Fibroblast of peridontal ligament (primary cell): ENCODE measurements at regions not wholly inside any gene's neighbourhood (a gene's known extent, or its start where the extent isn't known, plus 50 kb on each side); places are given as distances from the start of the nearest gene placed in this dataset.
"Not testable (repeated sequence)": the region's sequence is repeated elsewhere in the genome, so short reads cannot be mapped to it uniquely, and the experiment has no call there.

Source experiments
- DNase-seq: peaks from one replicate; pipeline ENCODE4 v3.0.0-alpha.2; 2010; ENCODE audit errors: extremely low read depth

GRCh38 chr12:131213896-131214442 is 260.3 kb downstream of the ADGRD1 start:
- no peak for DNase-seq

- not testable (repeated sequence) for DNase-seq
Observed at GRCh38 chr12:131214936-131215335, 261.2 kb downstream of the ADGRD1 start.

GRCh38 chr12:131216587-131216986 is 262.9 kb downstream of the ADGRD1 start:
- DNase-seq: not testable (repeated sequence)

- no peak for DNase-seq
Observed at GRCh38 chr12:131217024-131217586, 263.4 kb downstream of the ADGRD1 start.

- no peak for DNase-seq
Observed at GRCh38 chr12:131218026-131218922, 264.6 kb downstream of the ADGRD1 start.

GRCh38 chr12:131218923-131219669 is 265.4 kb downstream of the ADGRD1 start:
- no peak for DNase-seq

GRCh38 chr12:131219670-131220330 is 266.1 kb downstream of the ADGRD1 start:
- DNase-seq: no peak

GRCh38 chr12:131220331-131220685 is 266.6 kb downstream of the ADGRD1 start:
- no peak for DNase-seq

GRCh38 chr12:131221061-131221956 is 267.6 kb downstream of the ADGRD1 start:
- no peak for DNase-seq

GRCh38 chr12:131221957-131222328 is 268.2 kb downstream of the ADGRD1 start:
- no peak for DNase-seq

- no peak for DNase-seq
Observed at GRCh38 chr12:131222329-131223139, 268.8 kb downstream of the ADGRD1 start.

GRCh38 chr12:131223171-131223761 is 269.6 kb downstream of the ADGRD1 start:
- no peak for DNase-seq

- no peak for DNase-seq
Observed at GRCh38 chr12:131223791-131224225, 270.1 kb downstream of the ADGRD1 start.

GRCh38 chr12:131224226-131225065 is 270.7 kb downstream of the ADGRD1 start:
- not testable (repeated sequence) for DNase-seq

GRCh38 chr12:131225066-131225380 is 271.3 kb downstream of the ADGRD1 start:
- DNase-seq: not testable (repeated sequence)

- no peak for DNase-seq
Observed at GRCh38 chr12:131226345-131227265, 272.9 kb downstream of the ADGRD1 start.

- not testable (repeated sequence) for DNase-seq
Observed at GRCh38 chr12:131227641-131228040, 273.9 kb downstream of the ADGRD1 start.

- not testable (repeated sequence) for DNase-seq
Observed at GRCh38 chr12:131229079-131229425, 275.3 kb downstream of the ADGRD1 start.
